ENCODE measurements at regions not wholly inside any gene's neighbourhood (a gene's known extent, or its start where the extent isn't known, plus 50 kb on each side); places are given as distances from the start of the nearest gene placed in this dataset.

GRCh38 chr9:73816905-73817304 lies 665.2 kb downstream of the ANXA1 start:
- in situ Hi-C loops (cut with MboI; ENCODE audit: low sequenced_read_pairs in 4 of 4) (no loop called here), intact Hi-C loops (cut with DNase I; ENCODE audit: low total_unique reads) (no loop called here)
- Histone ChIP-seq H3K4me3 (no peak overlapping the region), H3K36me3 (no peaks in the 10 kb centered on the region), H3K9me3 (no peaks in the 10 kb centered on the region), H3K27me3 (no peaks in the 10 kb centered on the region), H3K4me1 (no peaks in the 10 kb centered on the region), H3K27ac (no peak overlapping the region)
- TF ChIP-seq, protein P1, sequence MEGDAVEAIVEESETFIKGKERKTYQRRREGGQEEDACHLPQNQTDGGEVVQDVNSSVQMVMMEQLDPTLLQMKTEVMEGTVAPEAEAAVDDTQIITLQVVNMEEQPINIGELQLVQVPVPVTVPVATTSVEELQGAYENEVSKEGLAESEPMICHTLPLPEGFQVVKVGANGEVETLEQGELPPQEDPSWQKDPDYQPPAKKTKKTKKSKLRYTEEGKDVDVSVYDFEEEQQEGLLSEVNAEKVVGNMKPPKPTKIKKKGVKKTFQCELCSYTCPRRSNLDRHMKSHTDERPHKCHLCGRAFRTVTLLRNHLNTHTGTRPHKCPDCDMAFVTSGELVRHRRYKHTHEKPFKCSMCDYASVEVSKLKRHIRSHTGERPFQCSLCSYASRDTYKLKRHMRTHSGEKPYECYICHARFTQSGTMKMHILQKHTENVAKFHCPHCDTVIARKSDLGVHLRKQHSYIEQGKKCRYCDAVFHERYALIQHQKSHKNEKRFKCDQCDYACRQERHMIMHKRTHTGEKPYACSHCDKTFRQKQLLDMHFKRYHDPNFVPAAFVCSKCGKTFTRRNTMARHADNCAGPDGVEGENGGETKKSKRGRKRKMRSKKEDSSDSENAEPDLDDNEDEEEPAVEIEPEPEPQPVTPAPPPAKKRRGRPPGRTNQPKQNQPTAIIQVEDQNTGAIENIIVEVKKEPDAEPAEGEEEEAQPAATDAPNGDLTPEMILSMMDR (IDR thresholded peaks at IDR 0.05 in 4 of 5, conservative IDR thresholded peaks at IDR 0.05 in 1 of 5) = no peak
- no peak for TF ChIP-seq POLR2A (IDR thresholded peaks at IDR 0.05)
- DNase-seq (no peak), ATAC-seq (no peak)

GRCh38 chr9:73824671-73825070 lies 672.5 kb upstream of the RORB start:
- no peak for DNase-seq
- in situ Hi-C loops (cut with MboI; ENCODE audit: low sequenced_read_pairs in 4 of 4) = no loop called here

GRCh38 chr9:73838871-73839270 lies 658.3 kb upstream of the RORB start:
- Histone ChIP-seq H3K9me3 (no peaks in the 10 kb centered on the region), H3K4me3 (no peak overlapping the region), H3K4me1 (no peaks in the 10 kb centered on the region), H3K36me3 (no peaks in the 10 kb centered on the region), H3K27me3 (no peaks in the 10 kb centered on the region), H3K27ac (no peak overlapping the region)
- TF ChIP-seq, protein P1 (IDR thresholded peaks at IDR 0.05 in 4 of 5, conservative IDR thresholded peaks at IDR 0.05 in 1 of 5) = no peak
- TF ChIP-seq POLR2A (IDR thresholded peaks at IDR 0.05) = no peak
- DNase-seq (no peak), ATAC-seq (no peak)
- intact Hi-C loops (cut with DNase I; ENCODE audit: low total_unique reads) (no loop called here), in situ Hi-C loops (cut with MboI; ENCODE audit: low sequenced_read_pairs in 4 of 4) (no loop called here)

More at GRCh38 chr9:73824671-73825070, 672.5 kb upstream of the RORB start:
- Histone ChIP-seq H3K4me3 (no peak overlapping the region), H3K36me3 (no peaks in the 10 kb centered on the region), H3K27me3 (no peaks in the 10 kb centered on the region), H3K9me3 (no peaks in the 10 kb centered on the region), H3K27ac (no peak overlapping the region), H3K4me1 (no peaks in the 10 kb centered on the region)
- no peak for ATAC-seq
- intact Hi-C loops (cut with DNase I; ENCODE audit: low total_unique reads) = no loop called here
- TF ChIP-seq, protein P1 (IDR thresholded peaks at IDR 0.05 in 4 of 5, conservative IDR thresholded peaks at IDR 0.05 in 1 of 5) = no peak
- no peak for TF ChIP-seq POLR2A (IDR thresholded peaks at IDR 0.05)

DNA sequence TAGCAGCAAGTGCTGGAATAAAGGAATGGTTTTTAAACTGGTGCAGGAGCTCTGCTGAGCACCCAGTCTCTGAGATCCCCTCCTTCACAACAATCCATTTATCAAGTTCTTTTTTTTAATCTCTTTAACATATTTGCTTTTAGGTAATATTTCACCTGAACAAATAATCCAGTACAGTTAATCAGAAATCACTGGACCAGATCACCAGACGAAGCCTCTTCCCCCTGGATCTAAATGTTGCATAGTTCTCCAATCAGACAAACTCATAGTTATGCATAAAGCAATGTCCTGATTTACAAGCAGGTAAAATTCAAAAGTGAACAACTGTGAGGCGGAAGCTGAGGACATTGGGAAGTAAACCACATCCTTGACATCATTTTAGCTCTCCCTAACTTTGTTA lies 657.7 kb upstream of the RORB start:
- Histone ChIP-seq H3K36me3 (no peaks in the 10 kb centered on the region), H3K27ac (no peak overlapping the region)

GRCh38 chr9:73841018-73841417 lies 656.1 kb upstream of the RORB start:
- Histone ChIP-seq H3K9me3 (no peaks in the 10 kb centered on the region), H3K27me3 (no peaks in the 10 kb centered on the region), H3K27ac (no peak overlapping the region), H3K4me3 (no peak overlapping the region), H3K4me1 (no peaks in the 10 kb centered on the region), H3K36me3 (no peaks in the 10 kb centered on the region)
- intact Hi-C loops (cut with DNase I; ENCODE audit: low total_unique reads) = no loop called here
- no peak for DNase-seq
- ATAC-seq = no peak
- TF ChIP-seq, protein P1 (IDR thresholded peaks at IDR 0.05 in 4 of 5, conservative IDR thresholded peaks at IDR 0.05 in 1 of 5) = no peak
- TF ChIP-seq POLR2A (IDR thresholded peaks at IDR 0.05) = no peak
- in situ Hi-C loops (cut with MboI; ENCODE audit: low sequenced_read_pairs in 4 of 4) = no loop called here

More for the DNA sequence above, 657.7 kb upstream of the RORB start:
- intact Hi-C loops (cut with DNase I; ENCODE audit: low total_unique reads) = no loop called here
- Histone ChIP-seq H3K4me1 (no peaks in the 10 kb centered on the region), H3K4me3 (no peak overlapping the region), H3K27me3 (no peaks in the 10 kb centered on the region), H3K9me3 (no peaks in the 10 kb centered on the region)
- DNase-seq (no peak), ATAC-seq (no peak)
- in situ Hi-C loops (cut with MboI; ENCODE audit: low sequenced_read_pairs in 4 of 4) = no loop called here
- TF ChIP-seq POLR2A (IDR thresholded peaks at IDR 0.05) = no peak

All from gastrocnemius medialis (tissue), 4 donors.